NCI-H1048 (cell line): ENCODE measurements at regions not wholly inside any gene's neighbourhood (a gene's known extent, or its start where the extent isn't known, plus 50 kb on each side); places are given as distances from the start of the nearest gene placed in this dataset.

ENCODE experiments used
- DNase-seq: peaks from one replicate; lab custom pipeline; 2025; lab: John Stamatoyannopoulos, UW

- no peak for DNase-seq
Observed at GRCh38 chr2:150663143-150663542, 175.7 kb upstream of the RND3 start.

- no peak for DNase-seq
Observed at GRCh38 chr2:150656002-150656401, 168.5 kb upstream of the RND3 start.

GRCh38 chr2:150653351-150653750 lies 165.9 kb upstream of the RND3 start:
- DNase-seq: no peak

GRCh38 chr2:150647943-150648342 lies 160.5 kb upstream of the RND3 start:
- DNase-seq: no peak

- no peak for DNase-seq
Observed at GRCh38 chr2:150646746-150647145, 159.3 kb upstream of the RND3 start.

GRCh38 chr2:150644298-150645067 lies 157.0 kb upstream of the RND3 start:
- DNase-seq: no peak

GRCh38 chr2:150643114-150643725 lies 155.8 kb upstream of the RND3 start:
- DNase-seq: no peak

- no peak for DNase-seq
Observed at GRCh38 chr2:150640039-150640438, 152.6 kb upstream of the RND3 start.

- no peak for DNase-seq
Observed at GRCh38 chr2:150639383-150639782, 151.9 kb upstream of the RND3 start.

GRCh38 chr2:150631236-150631821 lies 143.9 kb upstream of the RND3 start:
- DNase-seq: no peak

GRCh38 chr2:150630587-150631235 lies 143.2 kb upstream of the RND3 start:
- no peak for DNase-seq

GRCh38 chr2:150627526-150627925 lies 140.1 kb upstream of the RND3 start:
- no peak for DNase-seq

GRCh38 chr2:150626934-150627411 lies 139.5 kb upstream of the RND3 start:
- DNase-seq: no peak

- DNase-seq: no peak
Observed at GRCh38 chr2:150625741-150626140, 138.3 kb upstream of the RND3 start.

GRCh38 chr2:150625303-150625702 lies 137.8 kb upstream of the RND3 start:
- no peak for DNase-seq

GRCh38 chr2:150624001-150624401 lies 136.5 kb upstream of the RND3 start:
- no peak for DNase-seq

GRCh38 chr2:150621526-150622213 lies 134.2 kb upstream of the RND3 start:
- DNase-seq: no peak

GRCh38 chr2:150620855-150621254 lies 133.4 kb upstream of the RND3 start:
- no peak for DNase-seq

GRCh38 chr2:150620416-150620815 lies 132.9 kb upstream of the RND3 start:
- no peak for DNase-seq

- DNase-seq: no peak
Observed at GRCh38 chr2:150619607-150620330, 132.3 kb upstream of the RND3 start.

GRCh38 chr2:150618245-150618895 lies 130.9 kb upstream of the RND3 start:
- DNase-seq: no peak
